ENCODE measurements at regions not wholly inside any gene's neighbourhood (a gene's known extent, or its start where the extent isn't known, plus 50 kb on each side); places are given as distances from the start of the nearest gene placed in this dataset.

DNA sequence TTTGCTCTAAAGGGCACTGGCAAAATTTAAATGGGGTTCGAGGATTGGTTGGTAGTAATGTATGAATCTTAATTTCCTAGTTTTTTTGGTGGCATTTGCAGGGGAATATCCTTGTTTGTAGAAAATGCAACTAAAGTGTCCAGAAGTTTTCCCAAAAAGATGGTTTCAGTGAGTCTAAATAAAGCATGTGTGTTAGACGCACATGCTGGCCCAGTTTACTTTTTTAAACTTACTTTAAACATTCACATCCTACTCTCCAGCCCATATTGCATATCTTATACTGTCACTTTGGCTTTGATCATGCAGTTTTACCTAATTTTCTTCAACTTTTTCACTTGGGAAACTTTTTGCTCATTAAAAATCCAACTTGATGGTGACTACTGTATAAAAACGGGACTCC, 744.0 kb upstream of the CELF2 start:
- Histone ChIP-seq H3K4me1 (ENCODE audit: control insufficient read depth in 5 of 5, insufficient read depth in 5 of 5, low read length in 5 of 5) (peaks cover 0 to 18% (median 3%) of the 10 kb centered on the region in 5 donors), H3K36me3 (ENCODE audit: control insufficient read depth in 5 of 5, insufficient read depth in 5 of 5, low read length in 5 of 5) (no peaks in the 10 kb centered on the region), H3K27me3 (ENCODE audit: control insufficient read depth in 5 of 5, insufficient read depth in 4 of 5, low read length in 5 of 5) (no peaks in the 10 kb centered on the region), H3K9ac (ENCODE audit: low read length in 5 of 5) (no peak overlapping the region), H3K4me3 (ENCODE audit: low read depth in 1 of 5, low read length in 5 of 5) (no peak overlapping the region), H3K27ac (ENCODE audit: low read depth, low read length) (no peak overlapping the region), H3K9me3 (ENCODE audit: control insufficient read depth in 5 of 5, low read length in 5 of 5) (no peaks in the 10 kb centered on the region)

DNA sequence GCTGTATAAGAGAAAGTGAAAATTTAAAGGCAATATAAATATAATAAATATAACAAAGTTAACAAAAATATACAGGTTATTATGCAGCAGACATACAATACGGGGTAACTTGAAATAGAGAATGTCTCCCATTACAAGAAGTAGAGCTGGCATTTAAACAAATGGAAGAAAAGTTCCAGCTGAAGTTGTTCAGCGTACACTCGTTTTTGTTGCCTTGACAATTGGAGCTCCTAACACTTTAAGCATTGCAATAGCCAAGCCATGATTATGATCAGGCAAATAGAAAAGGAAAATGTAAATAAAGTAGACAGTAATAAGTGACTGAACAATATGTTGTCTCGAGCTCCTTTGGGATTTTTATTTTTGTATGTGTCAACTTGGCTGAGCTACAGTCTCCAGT, 737.8 kb upstream of the CELF2 start:
- no peaks in the 10 kb centered on the region for H3K4me1 ChIP-seq (ENCODE audit: control insufficient read depth in 5 of 5, insufficient read depth in 5 of 5, low read length in 5 of 5)
- no peak overlapping the region for H3K4me3 ChIP-seq (ENCODE audit: low read depth in 1 of 5, low read length in 5 of 5)
- no peak overlapping the region for H3K9ac ChIP-seq (ENCODE audit: low read length in 5 of 5)
- H3K36me3 ChIP-seq (ENCODE audit: control insufficient read depth in 5 of 5, insufficient read depth in 5 of 5, low read length in 5 of 5) = no peaks in the 10 kb centered on the region
- H3K27ac ChIP-seq (ENCODE audit: low read depth, low read length) = no peak overlapping the region
- no peaks in the 10 kb centered on the region for H3K27me3 ChIP-seq (ENCODE audit: control insufficient read depth in 5 of 5, insufficient read depth in 4 of 5, low read length in 5 of 5)
- H3K9me3 ChIP-seq (ENCODE audit: control insufficient read depth in 5 of 5, low read length in 5 of 5) = no peaks in the 10 kb centered on the region

DNA sequence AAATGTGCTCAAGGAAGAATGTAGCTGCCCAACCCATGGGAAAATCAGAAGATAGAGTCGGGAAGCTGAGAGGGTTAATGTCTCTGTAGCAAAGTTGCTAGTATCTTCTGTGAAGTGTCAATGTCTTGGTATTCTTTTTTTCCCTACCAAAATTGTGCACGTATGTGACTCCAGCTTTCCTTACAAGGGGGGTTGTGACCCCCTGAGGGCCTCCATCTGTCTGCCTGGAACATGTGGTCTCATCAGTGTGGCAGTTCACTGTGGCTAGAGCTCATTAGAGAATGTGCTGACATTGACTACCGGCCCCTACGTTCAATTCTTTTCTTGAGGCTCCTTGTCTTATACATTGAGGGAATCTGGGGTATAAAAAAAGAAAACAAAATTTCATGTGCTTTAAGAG, 725.2 kb upstream of the CELF2 start:
- Histone ChIP-seq H3K9me3 (ENCODE audit: control insufficient read depth in 5 of 5, low read length in 5 of 5) (peaks cover 0 to 5% (median 0%) of the 10 kb centered on the region in 5 donors), H3K36me3 (ENCODE audit: control insufficient read depth in 5 of 5, insufficient read depth in 5 of 5, low read length in 5 of 5) (no peaks in the 10 kb centered on the region), H3K27me3 (ENCODE audit: control insufficient read depth in 5 of 5, insufficient read depth in 4 of 5, low read length in 5 of 5) (no peaks in the 10 kb centered on the region), H3K4me3 (ENCODE audit: low read depth in 1 of 5, low read length in 5 of 5) (no peak overlapping the region), H3K27ac (ENCODE audit: low read depth, low read length) (no peak overlapping the region), H3K9ac (ENCODE audit: low read length in 5 of 5) (no peak overlapping the region), H3K4me1 (ENCODE audit: control insufficient read depth in 5 of 5, insufficient read depth in 5 of 5, low read length in 5 of 5) (no peaks in the 10 kb centered on the region)

DNA sequence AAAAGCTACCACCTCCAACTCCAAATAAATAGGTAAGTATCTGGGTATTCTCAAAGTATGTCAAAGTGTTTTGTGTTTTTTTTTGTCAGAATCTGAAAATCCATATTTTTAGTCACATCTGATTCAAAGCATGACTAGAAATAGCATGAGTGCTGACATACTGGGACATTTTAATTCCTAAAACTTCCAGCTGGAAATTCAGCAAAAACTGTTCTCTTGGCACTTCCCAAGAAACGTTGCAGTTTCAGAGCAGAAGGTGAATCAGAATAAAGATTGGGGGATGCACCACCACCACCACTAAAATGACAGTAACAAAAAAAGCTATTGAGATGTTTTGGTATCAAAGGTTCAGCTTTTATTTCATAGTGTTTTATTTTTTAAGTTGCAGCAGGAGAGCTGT, 724.6 kb upstream of the CELF2 start:
- Histone ChIP-seq H3K27me3 (ENCODE audit: control insufficient read depth in 5 of 5, insufficient read depth in 4 of 5, low read length in 5 of 5) (no peaks in the 10 kb centered on the region), H3K9me3 (ENCODE audit: control insufficient read depth in 5 of 5, low read length in 5 of 5) (peaks cover 0 to 5% (median 0%) of the 10 kb centered on the region in 5 donors), H3K36me3 (ENCODE audit: control insufficient read depth in 5 of 5, insufficient read depth in 5 of 5, low read length in 5 of 5) (no peaks in the 10 kb centered on the region), H3K4me1 (ENCODE audit: control insufficient read depth in 5 of 5, insufficient read depth in 5 of 5, low read length in 5 of 5) (no peaks in the 10 kb centered on the region), H3K27ac (ENCODE audit: low read depth, low read length) (no peak overlapping the region), H3K9ac (ENCODE audit: low read length in 5 of 5) (no peak overlapping the region), H3K4me3 (ENCODE audit: low read depth in 1 of 5, low read length in 5 of 5) (no peak overlapping the region)

DNA sequence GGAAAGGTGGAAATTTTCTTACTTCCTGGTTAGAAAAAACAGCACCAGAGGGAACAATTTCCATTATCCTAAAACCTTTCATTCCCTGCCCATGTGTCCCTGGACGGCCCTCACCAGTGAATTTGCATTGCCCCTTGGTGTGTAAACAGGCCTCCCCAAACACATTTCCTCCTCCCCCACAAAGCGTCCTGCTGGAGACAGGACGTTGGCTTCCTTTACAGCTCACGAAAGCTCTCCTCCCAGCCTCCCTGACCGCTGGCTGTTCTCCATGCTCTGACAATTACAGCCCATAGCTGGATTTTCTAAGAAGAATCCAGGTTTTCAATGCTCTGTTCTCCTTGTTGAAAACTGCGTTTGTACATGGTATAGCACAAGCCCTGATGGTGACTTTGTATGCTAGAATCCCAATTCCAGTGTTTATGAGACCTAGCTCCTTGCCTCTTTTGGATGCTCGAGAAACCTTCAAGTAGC, 724.2 kb upstream of the CELF2 start:
- Histone ChIP-seq H3K27me3 (ENCODE audit: control insufficient read depth in 5 of 5, insufficient read depth in 4 of 5, low read length in 5 of 5) (no peaks in the 10 kb centered on the region), H3K36me3 (ENCODE audit: control insufficient read depth in 5 of 5, insufficient read depth in 5 of 5, low read length in 5 of 5) (no peaks in the 10 kb centered on the region), H3K9ac (ENCODE audit: low read length in 5 of 5) (no peak overlapping the region), H3K9me3 (ENCODE audit: control insufficient read depth in 5 of 5, low read length in 5 of 5) (peaks cover 0 to 5% (median 0%) of the 10 kb centered on the region in 5 donors), H3K4me3 (ENCODE audit: low read depth in 1 of 5, low read length in 5 of 5) (no peak overlapping the region), H3K27ac (ENCODE audit: low read depth, low read length) (no peak overlapping the region), H3K4me1 (ENCODE audit: control insufficient read depth in 5 of 5, insufficient read depth in 5 of 5, low read length in 5 of 5) (no peaks in the 10 kb centered on the region)

DNA sequence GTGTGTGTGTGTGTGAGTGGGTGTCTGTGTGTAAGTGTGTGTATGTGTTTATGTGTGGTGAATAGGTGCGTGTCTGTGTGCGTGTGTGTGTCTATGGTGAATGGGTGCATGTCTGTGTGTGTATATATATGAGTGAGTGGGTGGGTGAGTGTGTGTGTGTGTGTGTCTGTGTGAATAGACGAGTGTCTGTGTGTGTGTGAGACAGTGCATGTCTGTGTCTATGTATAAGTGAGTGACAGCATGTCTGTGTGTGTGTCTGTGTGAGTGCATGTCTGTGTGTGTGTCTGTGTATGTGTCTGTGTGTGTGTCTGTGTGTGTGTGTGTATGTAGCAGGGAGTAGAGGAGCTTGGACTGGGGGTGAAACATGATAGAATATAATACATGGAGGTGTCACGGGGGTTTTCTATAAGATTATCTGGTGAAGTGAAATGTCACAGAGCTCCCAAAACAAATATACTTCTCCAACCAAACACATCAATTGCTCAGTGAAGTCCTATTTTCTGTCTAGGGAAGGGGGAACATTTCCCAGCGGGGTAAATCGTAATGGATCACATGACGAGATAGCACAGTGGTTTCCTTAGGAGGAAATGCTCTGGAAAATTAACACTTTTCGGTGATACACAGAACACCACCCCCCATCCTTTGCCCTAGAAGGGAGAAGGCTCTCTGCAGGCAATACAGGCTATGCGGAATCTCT, 723.3 kb upstream of the CELF2 start:
- no peak overlapping the region for H3K4me3 ChIP-seq (ENCODE audit: low read depth in 1 of 5, low read length in 5 of 5)
- no peaks in the 10 kb centered on the region for H3K36me3 ChIP-seq (ENCODE audit: control insufficient read depth in 5 of 5, insufficient read depth in 5 of 5, low read length in 5 of 5)
- no peaks in the 10 kb centered on the region for H3K4me1 ChIP-seq (ENCODE audit: control insufficient read depth in 5 of 5, insufficient read depth in 5 of 5, low read length in 5 of 5)
- no peak overlapping the region for H3K27ac ChIP-seq (ENCODE audit: low read depth, low read length)
- no peaks in the 10 kb centered on the region for H3K27me3 ChIP-seq (ENCODE audit: control insufficient read depth in 5 of 5, insufficient read depth in 4 of 5, low read length in 5 of 5)
- H3K9ac ChIP-seq (ENCODE audit: low read length in 5 of 5) = no peak overlapping the region
- H3K9me3 ChIP-seq (ENCODE audit: control insufficient read depth in 5 of 5, low read length in 5 of 5) = peaks cover 0 to 5% (median 0%) of the 10 kb centered on the region in 5 donors

DNA sequence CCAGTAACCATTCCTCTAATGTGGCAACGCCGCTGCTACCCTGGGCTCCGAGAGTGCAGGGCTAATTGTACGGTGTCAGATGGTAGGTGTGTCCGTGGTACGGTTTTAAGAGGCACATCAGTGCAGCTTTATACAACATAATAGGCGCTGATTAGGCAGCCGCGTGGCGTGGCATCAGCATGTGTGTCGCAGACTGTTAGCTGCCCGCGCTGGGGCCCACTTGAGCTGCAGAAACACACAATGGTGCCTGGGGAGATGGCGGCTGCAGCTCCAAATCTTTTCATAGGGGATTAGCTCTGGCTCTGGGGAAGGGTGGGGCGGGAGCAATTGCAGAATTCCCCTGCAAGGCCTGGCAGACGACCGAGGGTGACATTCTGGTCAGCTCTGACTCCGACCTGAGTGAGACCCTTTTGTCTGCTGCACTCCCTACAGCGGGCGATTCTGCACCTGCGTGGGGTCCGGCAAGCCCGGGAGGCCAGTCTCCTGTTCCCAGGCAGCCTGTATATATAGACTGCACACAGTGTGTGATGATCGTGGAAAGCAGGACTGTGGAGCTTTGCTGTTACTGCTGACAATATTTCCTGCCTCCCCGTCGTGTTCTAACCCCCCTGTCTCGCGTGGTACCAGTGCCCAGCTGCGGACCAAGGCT, 722.7 kb upstream of the CELF2 start:
- Histone ChIP-seq H3K4me1 (ENCODE audit: control insufficient read depth in 5 of 5, insufficient read depth in 5 of 5, low read length in 5 of 5) (no peaks in the 10 kb centered on the region), H3K4me3 (ENCODE audit: low read depth in 1 of 5, low read length in 5 of 5) (no peak overlapping the region), H3K27ac (ENCODE audit: low read depth, low read length) (no peak overlapping the region), H3K27me3 (ENCODE audit: control insufficient read depth in 5 of 5, insufficient read depth in 4 of 5, low read length in 5 of 5) (no peaks in the 10 kb centered on the region), H3K9ac (ENCODE audit: low read length in 5 of 5) (no peak overlapping the region), H3K36me3 (ENCODE audit: control insufficient read depth in 5 of 5, insufficient read depth in 5 of 5, low read length in 5 of 5) (no peaks in the 10 kb centered on the region), H3K9me3 (ENCODE audit: control insufficient read depth in 5 of 5, low read length in 5 of 5) (peaks cover 0 to 5% (median 0%) of the 10 kb centered on the region in 5 donors)

DNA sequence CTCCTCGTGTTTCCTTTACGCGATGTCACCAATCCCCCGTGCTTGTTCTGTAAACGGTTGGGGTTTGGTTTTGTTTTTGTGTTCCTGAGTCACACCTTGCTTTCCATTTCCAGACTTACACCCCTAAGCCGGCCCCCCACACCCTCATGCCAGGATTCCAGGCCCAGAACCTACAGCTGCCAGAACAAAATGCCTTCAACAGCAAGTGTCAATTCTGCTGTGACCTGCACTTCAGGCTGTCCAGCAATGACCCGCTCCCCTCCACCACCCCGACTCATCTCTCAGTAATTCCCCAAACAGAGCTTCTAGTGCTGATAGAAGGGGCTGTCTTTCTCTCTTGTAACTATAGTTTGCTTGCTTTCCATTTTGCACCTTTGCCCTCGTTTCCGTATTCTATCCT, 722.1 kb upstream of the CELF2 start:
- no peak overlapping the region for H3K27ac ChIP-seq (ENCODE audit: low read depth, low read length)
- H3K36me3 ChIP-seq (ENCODE audit: control insufficient read depth in 5 of 5, insufficient read depth in 5 of 5, low read length in 5 of 5) = no peaks in the 10 kb centered on the region
- H3K9ac ChIP-seq (ENCODE audit: low read length in 5 of 5) = no peak overlapping the region
- no peaks in the 10 kb centered on the region for H3K4me1 ChIP-seq (ENCODE audit: control insufficient read depth in 5 of 5, insufficient read depth in 5 of 5, low read length in 5 of 5)
- H3K27me3 ChIP-seq (ENCODE audit: control insufficient read depth in 5 of 5, insufficient read depth in 4 of 5, low read length in 5 of 5) = no peaks in the 10 kb centered on the region
- no peak overlapping the region for H3K4me3 ChIP-seq (ENCODE audit: low read depth in 1 of 5, low read length in 5 of 5)
- peaks cover 0 to 5% (median 0%) of the 10 kb centered on the region in 5 donors for H3K9me3 ChIP-seq (ENCODE audit: control insufficient read depth in 5 of 5, low read length in 5 of 5)

DNA sequence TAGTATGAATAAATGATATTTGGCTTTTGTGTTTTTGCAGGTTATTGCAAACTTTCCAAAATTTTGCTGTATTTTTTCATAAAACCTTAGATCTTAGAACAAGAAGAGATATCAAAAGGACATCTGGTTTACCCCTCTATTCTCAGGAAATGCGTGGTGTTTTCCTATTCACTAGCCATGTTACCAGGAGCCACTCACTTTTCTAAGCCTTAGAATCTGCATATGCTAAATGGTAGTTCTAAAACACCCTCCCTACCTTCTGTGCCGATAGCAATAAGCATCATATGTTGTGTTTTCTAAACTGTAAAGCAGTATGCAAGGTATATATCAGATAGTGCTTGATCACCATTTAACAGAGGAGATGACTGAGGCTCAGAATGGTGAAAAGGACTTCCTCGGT, 715.0 kb upstream of the CELF2 start:
- no peak overlapping the region for H3K4me3 ChIP-seq (ENCODE audit: low read depth in 1 of 5, low read length in 5 of 5)
- H3K27me3 ChIP-seq (ENCODE audit: control insufficient read depth in 5 of 5, insufficient read depth in 4 of 5, low read length in 5 of 5) = no peaks in the 10 kb centered on the region
- H3K9me3 ChIP-seq (ENCODE audit: control insufficient read depth in 5 of 5, low read length in 5 of 5) = no peaks in the 10 kb centered on the region
- no peaks in the 10 kb centered on the region for H3K4me1 ChIP-seq (ENCODE audit: control insufficient read depth in 5 of 5, insufficient read depth in 5 of 5, low read length in 5 of 5)
- H3K27ac ChIP-seq (ENCODE audit: low read depth, low read length) = no peak overlapping the region
- no peak overlapping the region for H3K9ac ChIP-seq (ENCODE audit: low read length in 5 of 5)
- no peaks in the 10 kb centered on the region for H3K36me3 ChIP-seq (ENCODE audit: control insufficient read depth in 5 of 5, insufficient read depth in 5 of 5, low read length in 5 of 5)

DNA sequence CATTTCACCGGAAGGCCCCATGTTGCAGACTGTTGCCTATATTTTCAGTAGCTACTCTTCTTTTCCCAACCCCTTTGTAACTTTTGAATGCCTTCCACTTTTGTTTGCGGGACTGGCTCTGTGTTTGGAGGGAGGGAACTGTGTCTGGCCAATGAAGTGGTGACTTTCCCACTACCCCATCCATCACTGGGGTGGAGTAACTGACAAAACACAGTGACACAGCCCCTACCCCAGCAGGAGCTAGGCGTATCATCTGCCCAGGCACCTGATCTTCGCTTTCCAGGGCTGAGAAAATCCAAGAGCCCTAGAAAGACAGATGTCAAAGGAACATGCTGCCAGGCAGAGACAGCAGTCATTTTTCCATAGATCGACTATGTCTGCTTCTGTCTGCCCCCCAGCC, 710.6 kb upstream of the CELF2 start:
- H3K27me3 ChIP-seq (ENCODE audit: control insufficient read depth in 5 of 5, insufficient read depth in 4 of 5, low read length in 5 of 5) = no peaks in the 10 kb centered on the region
- H3K36me3 ChIP-seq (ENCODE audit: control insufficient read depth in 5 of 5, insufficient read depth in 5 of 5, low read length in 5 of 5) = no peaks in the 10 kb centered on the region
- no peak overlapping the region for H3K4me3 ChIP-seq (ENCODE audit: low read depth in 1 of 5, low read length in 5 of 5)
- H3K27ac ChIP-seq (ENCODE audit: low read depth, low read length) = no peak overlapping the region
- no peaks in the 10 kb centered on the region for H3K9me3 ChIP-seq (ENCODE audit: control insufficient read depth in 5 of 5, low read length in 5 of 5)
- H3K9ac ChIP-seq (ENCODE audit: low read length in 5 of 5) = no peak overlapping the region
- H3K4me1 ChIP-seq (ENCODE audit: control insufficient read depth in 5 of 5, insufficient read depth in 5 of 5, low read length in 5 of 5) = no peaks in the 10 kb centered on the region
